Right ventricle myocardium superior (tissue), 1 donor: ENCODE measurements at regions not wholly inside any gene's neighbourhood (a gene's known extent, or its start where the extent isn't known, plus 50 kb on each side); places are given as distances from the start of the nearest gene placed in this dataset.

Experiments
- ATAC-seq: fragments of 200-7000 bp; cut with Tn5 transposase; one replicate; pipeline ENCODE4 v1.9.1; 2020; ENCODE audit warnings: mild to moderate bottlenecking; ENCODE audit not compliant: poor library complexity
- DNase-seq: peaks from one replicate; pipeline ENCODE4 v3.0.0-alpha.2; 2020
- intact Hi-C: fragments of 100-400 bp; cut with DNase I; formaldehyde crosslinking; loops from one replicate; pipeline ENCODE4 v1.11.2; 2022
- donor health status: DM: no; HTN: yes; CAD: no; lungs with severe emphysema.

DNA sequence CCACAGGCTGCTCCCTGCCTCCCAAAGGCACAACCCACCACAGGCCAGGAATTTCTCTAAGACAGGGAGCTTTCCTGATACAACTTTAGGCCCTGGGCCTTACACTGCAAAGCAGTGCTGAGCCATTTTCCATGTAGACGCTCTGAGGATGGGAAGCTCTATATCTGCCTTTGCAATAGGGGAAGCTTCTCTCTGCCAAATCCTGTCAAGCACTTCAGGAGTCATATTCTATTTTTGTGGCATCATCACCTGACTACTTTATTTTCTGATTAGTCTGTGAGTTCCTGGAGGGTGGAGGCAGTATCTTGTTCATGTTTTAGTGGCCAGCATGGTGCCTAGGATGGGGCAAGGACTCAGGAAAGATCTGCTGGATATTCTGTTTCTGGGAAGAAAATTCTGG lies 382.0 kb downstream of the ZNF536 start:
- DNase-seq (no peak), ATAC-seq (peak; percentile 82)
- intact Hi-C loops = no loop called here

DNA sequence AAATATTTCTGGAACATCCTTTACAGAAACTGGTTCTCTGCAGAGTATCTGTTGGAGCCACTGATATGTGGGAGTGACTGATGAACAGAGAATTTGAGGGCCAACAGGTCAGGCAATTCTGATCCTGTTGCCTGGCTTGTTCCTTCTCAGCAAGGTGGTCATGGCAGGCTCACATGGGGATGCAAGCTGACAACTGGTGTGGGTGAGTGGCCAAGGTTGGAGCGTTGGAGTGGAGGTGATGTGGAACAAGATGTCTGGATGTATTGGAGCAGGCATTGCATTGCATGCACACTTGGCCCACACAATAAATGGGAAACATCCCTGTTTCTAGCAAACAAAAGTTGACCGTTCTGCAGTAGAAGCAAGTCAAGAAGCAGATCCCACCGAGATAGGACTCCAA lies 380.7 kb downstream of the ZNF536 start:
- ATAC-seq (no peak), DNase-seq (no peak)
- intact Hi-C loops = no loop called here

DNA sequence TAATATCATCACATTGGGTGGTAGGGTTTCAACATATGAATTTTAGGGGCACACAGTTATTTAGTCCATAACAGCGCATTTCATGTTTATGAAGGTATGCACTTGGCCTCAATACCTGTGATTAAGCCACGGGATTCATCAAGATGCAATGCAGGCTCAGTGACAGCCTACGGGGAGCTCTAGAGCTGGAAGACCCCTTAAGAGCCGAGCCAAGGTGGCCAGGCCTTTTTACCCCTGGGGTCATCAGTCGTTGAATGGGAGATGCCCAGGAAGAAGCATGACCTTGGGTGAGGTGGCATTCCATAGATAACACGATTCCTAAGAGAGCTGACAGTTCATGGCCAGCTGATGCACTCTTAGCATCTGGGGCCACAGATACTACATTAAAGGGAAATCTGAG lies 380.0 kb downstream of the ZNF536 start:
- no peak for DNase-seq
- ATAC-seq = no peak
- intact Hi-C loops = no loop called here

DNA sequence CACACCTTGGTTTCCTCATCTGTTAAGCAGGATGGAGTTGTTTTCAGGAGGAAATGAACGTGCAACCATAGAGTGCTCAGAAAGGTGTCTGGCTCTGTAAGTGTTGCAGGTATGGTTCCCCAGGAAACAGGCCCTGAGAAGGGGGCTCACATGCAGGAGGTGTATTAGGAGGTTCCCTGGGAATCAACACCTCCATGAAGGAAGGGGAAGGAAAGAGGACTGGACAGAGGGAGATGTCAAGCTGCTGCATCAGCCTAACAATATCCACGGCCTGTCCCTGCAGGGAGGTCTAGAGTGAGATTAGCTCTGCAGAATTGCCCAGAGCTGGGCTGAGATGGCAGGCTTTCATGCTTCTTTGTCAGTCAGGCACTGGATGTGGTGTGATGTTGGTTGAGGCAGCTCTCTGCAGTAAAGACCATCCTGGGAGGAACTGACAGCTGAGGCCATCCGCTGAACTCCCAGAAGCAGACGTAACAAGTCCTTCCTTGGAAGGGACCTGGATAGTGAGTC lies 373.3 kb downstream of the ZNF536 start:
- ATAC-seq (no peak), DNase-seq (no peak)
- intact Hi-C loops = no loop called here

DNA sequence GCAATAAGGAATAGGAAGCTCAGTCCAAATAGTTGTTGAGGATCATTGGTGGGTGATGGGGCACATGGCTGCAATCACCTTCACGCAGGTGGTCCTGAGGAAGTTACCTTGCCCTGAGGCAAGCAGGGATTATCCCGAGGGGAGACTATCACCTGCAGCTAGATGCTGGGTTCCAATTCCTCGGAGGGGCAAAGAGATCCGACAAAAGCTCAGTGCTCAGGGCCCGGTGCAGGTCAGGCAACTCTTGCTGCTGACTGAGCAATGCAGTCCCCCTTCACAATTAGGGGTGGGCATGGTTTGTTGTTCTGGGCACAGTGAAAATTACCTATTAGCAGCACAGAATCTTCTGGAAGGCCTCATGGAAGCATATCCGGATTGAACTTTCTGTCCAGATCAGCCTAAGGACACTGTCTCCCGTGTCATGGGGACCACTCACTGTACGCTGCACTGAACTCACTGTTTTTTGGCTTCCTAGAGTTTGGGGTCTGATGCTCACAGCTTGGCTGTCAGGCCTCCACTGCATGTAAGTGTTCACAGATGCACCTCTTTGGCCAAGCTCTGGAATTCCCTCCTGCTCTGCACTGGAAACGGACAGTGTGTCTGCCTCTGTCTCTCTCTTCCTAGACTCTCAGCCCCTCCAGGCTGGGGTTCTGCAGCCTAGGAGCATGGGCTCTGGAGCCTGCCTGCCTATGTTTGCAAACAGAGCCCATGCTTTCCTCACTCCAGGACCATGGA lies 372.7 kb downstream of the ZNF536 start:
- DNase-seq (no peak), ATAC-seq (no peak)
- intact Hi-C loops = no loop called here

DNA sequence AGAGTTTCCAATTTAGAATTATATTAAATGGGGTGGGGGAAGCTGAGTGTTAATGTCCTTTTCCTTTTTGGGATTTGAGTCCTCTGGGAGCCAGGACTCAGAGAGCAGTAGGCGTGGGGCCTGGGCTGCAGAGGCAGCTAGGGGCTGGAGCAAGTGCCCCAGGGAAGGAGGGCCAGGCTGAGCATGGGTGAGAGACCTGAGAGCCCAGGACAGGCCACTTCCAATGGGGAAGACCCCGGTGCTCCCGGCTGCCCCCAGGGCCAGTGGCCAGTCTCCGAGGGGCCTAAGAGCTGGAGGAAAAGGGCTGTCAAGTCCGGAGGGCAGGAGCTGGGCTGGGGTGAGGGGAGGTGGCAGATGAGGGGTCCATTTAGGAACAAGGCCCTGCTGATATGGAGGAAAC lies 371.5 kb downstream of the ZNF536 start:
- ATAC-seq (no peak), DNase-seq (no peak)
- intact Hi-C loops = no loop called here

DNA sequence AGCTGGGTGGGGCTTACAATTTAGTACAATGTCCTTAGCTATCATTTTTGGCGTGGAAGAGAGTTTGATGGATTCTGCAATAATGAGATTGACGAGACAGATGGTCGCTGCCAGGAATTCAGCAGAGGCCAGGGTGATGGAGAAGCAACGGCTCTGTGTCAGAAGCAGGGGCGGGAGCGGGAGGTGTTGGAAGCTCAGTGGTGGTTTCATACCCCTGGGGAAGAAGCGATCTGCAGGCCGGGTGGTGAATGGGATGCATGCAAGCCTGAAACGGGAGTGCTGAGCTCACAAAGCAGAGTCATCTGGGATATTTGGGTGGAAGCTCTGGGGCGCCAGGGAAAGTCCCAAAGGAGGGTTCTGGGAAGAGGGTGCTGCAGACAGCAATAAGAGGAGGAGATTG lies 370.8 kb downstream of the ZNF536 start:
- ATAC-seq (no peak), DNase-seq (no peak)
- intact Hi-C loops = no loop called here

DNA sequence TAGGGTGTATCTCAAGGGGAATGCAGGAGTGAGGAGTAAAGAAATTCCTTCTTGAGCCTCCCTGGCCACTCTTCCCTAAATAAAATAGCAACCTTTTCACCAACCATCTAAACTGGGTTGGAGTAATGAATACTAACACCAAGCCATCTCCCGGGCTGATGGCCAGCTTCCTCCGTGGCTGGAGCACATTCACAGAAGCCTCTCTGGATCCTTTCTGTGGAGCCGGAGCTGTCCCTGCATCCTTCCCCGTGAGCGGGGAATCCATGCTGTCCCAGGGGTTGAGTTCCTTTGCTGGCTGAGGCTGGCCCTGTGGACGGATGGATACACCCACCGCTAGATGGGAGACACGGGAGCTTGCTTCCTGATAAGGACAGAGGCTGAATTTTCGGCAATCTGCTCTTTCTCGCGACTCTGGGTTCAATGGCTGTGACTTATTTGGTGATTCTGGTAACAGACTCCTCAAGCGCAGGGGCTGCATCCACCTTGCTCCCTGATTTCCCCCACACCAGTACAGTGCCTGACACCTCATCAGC lies 370.3 kb downstream of the ZNF536 start:
- ATAC-seq (peak; percentile 22), DNase-seq (no peak)
- intact Hi-C loops = no loop called here

DNA sequence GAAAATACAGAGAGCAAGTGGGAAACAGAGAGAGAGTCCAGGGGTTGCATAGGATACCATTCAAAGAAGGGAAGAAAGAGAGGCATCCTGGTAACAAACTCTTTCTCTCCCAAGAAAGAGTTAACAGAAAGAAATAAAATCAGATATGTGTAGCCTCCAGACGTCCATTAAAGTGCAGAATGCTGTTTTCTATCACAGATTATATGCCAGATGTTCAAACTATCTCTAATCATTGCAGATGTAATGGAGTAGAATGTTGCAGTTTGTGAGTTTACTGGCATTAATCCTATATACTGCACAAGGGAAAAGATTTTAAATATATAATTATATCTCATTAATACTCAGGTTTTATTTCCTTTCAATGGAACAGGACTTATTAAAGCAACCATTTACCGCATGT lies 369.4 kb downstream of the ZNF536 start:
- ATAC-seq = no peak
- intact Hi-C loops = no loop called here
- DNase-seq = no peak

DNA sequence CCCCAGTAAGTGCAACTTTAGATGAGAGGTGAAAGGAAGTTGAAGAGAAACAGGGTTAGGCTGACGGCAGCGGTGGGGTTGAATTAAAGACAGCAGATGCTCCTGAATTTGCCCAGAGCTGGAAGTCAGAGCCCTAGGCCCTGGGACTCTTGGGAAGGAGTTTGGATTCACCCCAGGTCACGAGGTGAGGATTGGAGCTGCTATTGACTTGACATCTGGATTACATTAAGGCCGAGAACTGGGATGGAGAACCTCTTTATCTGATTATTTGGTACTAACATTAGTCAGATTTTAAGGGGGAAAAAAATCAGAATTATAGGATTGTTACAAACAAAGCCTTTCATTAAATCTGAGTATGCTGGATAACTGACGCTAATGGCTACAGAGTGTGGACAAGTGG lies 367.2 kb downstream of the ZNF536 start:
- no peak for DNase-seq
- intact Hi-C loops = no loop called here
- ATAC-seq = peak; percentile 49

DNA sequence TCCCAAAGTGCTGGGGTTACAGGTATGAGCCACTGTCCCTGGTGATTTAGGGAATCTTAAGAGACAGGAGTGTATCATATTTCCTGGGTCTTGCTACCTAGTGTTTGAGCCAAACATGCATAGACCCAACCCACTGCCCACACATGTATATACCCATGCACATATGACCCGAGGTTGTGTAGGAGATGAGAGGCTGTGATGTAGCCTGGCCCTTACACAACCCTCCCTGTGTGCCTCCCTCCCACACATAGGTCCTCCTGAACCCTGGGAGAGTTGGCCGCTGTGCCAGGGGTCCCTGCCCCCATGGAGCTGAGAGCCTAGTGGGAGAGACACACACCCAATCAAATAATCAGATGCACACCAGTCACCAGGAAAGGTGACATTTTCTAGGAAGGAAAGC lies 365.9 kb downstream of the ZNF536 start:
- no peak for ATAC-seq
- intact Hi-C loops = no loop called here
- no peak for DNase-seq

DNA sequence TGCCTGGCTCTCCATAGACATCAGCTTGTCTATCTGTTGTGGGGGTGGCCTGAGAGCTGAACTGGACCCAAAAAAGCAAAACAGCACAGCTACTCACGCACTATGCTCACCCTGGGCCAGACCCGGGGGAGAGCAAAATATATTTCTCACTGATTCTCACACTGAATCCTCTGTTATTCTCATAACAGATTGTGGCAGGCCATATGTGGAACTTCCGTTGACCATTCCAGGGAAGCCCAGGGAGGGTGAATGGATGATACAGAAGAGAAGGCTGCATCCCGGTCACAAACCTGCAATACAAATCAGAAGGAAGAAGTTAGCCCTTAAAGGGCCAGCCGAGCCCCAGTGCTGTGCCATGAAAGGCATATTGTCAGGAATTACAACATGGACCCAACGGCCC lies 362.5 kb downstream of the ZNF536 start:
- peak; percentile 29 for ATAC-seq
- intact Hi-C loops = no loop called here

DNA sequence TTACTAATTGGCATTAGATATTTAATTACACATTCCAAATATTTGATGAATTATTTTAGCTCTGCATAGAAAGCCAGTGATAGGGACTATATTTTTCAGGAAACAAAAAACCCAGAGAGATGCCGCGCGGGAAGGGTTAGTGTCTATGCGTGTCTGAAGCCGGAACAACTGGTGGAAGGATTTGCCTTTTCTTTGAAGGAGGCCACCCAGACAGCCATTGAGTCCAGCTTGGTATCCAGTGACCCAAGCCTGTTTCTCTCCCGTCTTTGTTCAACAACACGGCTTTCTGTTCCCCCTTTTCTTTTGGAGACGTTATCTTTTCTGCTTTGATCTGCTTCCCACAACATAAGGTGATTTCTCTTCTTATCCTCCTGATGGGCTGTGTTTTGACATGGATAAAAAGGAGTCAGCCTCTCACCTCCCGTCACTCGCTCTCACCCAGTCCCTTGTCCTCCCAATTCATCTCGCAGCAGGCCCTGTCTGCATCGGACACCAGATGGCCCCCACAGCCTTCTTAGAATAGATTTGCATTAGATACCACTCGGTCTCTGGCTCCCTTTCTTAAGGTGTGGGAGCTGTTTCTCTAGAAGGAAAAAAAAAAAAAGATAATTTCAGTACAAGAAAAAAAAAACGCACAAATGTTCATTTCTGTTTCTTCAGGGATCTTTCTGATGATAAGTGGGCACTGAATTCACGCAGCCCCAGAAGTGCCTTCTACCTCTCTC lies 361.8 kb downstream of the ZNF536 start:
- no peak for ATAC-seq
- intact Hi-C loops = no loop called here
- DNase-seq = no peak

More for the DNA sequence above, 362.5 kb downstream of the ZNF536 start:
- no peak for DNase-seq

DNA sequence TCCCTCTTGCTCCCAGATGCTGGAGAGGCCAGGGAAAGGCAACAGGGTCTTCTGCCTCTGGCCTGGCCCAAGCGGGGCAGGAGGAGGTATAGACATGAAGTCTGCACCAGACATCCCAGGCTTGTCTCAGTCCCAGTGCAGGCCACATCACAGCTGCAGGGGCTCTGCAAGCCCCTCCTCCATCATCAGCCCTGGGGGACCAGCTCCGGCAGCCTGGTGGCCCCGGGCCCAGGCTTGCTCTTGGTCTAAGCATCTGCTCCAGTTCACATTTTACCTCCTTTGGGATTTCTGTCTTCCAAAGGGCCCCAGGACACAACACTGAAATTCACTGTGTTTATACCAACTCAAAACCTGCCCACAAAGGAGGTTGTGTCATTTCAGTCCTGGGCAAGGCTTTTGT lies 359.4 kb downstream of the ZNF536 start:
- intact Hi-C loops = no loop called here
- peak; percentile 43 for ATAC-seq
- DNase-seq = no peak

DNA sequence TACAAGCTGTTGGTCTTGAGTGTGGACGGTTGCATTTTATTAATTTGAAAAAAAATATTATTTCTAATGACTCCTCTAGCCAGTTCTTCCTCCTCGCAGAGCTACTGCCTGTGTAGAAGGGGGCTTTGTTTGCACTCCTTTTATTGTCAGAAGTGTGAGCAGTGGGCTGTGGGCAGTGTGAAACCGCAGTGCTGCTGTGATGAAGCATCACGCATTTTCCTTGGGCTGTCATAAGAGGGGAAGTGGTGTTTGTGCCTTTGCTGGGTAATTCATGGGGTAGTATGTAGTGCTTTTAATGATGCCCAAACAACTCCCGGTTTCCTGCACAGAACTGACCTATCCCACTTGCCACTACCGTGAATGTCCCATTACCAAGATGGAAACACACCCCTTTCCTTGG lies 357.3 kb downstream of the ZNF536 start:
- intact Hi-C loops = no loop called here
- no peak for DNase-seq
- no peak for ATAC-seq

DNA sequence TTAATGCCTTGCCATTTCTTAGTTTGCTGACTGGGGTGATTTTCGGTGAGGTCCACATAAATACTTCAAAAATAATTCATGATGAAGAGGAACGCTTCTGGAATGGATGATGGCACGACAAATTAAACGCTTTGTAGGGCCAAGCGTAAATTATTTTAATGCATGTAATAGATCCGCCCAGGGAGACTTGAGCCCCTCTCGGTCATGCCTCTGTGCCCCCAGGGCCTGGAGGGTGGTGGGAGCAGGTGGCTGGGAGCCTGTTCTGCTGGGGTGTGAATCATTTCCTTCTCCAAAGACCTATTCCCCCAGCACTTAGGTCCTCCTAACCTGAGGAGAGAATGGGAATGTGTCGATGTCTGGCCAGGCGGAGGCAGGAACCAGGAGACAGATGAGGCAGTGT lies 350.6 kb downstream of the ZNF536 start:
- ATAC-seq (no peak), DNase-seq (no peak)
- intact Hi-C loops = no loop called here

DNA sequence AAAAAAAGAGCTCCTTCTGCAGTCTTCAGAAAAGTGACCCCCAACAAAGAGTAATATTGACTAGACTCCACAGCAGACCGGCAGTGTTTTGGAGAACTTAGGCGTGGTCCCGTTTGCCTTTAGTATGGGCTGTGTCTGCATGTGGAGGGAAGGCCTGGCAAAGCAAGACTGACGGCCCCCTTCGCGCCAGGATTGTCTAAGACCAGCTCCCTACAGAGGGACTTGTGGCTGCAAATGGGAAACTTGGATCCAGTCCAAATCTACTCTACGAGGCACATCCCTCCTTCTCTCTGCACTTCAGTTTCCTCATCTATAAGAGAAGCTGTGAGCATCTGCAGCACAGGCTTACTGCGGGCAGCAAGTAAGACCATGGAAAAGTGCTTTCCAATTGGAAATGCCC lies 350.0 kb downstream of the ZNF536 start:
- no peak for ATAC-seq
- no peak for DNase-seq
- intact Hi-C loops = no loop called here

DNA sequence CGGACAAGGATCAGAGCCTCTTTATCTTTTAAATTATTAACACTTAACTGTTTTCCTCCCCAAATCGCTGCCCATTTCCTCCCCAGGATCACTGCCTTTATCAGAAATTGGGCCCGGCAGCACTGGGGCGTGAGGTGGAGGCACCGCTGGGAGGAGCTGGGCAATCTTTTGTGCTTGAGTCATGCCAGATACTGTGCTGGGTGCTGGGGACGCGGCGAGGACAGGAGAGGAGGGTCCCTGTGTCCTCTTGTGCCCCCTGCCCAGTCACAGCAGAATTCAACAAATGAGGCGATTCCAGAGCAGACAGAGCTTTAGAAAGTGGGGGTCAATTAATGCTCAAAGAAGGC lies 347.8 kb downstream of the ZNF536 start:
- DNase-seq (peak; percentile 52), ATAC-seq (peak; percentile 70)
- intact Hi-C loops = no loop called here

DNA sequence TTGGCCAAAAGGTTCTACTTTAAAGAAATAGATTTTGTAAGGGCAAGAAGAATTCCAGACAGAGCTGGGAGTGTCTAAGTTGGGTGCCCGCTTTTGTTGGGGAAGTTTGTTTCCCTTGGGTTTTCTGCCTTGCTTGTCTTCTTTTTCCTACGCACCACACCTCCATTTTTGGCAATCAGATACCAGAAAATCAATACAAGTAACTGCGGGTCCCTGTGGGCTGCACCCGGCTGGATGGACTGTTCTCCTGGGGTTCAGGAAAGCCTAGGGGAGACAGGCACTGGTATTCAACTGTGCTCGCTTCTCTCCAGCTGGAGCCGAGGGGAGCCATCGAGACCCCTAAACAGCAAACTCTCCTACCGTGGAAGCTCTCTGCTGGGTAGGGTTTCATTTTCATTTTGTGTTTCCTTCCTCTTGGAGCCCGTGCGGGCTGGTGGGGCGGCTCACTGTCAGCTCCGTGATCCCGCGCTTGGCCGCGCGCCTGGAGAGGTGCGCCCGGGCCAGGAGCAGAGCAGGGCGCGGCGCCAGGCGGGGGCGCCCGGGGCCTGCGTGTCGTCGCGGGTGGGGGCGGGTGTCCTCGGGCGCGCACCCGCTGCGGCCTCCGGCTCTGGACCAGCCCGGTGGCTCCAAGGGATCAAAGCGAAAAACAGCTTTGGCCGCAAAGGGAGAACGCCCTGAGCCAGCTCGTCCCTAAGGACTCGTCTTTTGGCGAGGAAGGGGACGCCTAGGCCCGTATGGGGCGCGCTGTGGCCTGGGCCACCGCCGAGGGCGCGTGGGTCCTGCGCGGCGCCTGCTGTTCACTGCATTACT lies 347.2 kb downstream of the ZNF536 start:
- ATAC-seq (peak; percentile 98), DNase-seq (peak; percentile 86)
- intact Hi-C loops = no loop called here
